GM12891 (cell line): ENCODE measurements at regions not wholly inside any gene's neighbourhood (a gene's known extent, or its start where the extent isn't known, plus 50 kb on each side); places are given as distances from the start of the nearest gene placed in this dataset.
"Not testable (repeated sequence)": the region's sequence is repeated elsewhere in the genome, so short reads cannot be mapped to it uniquely, and the experiment has no call there.

ENCODE experiments used
- DNase-seq: peaks from one replicate; pipeline ENCODE4 v3.0.0; 2011; ENCODE audit warnings: low spot score; ENCODE audit not compliant: insufficient read length
- FAIRE-seq: peaks from 2 replicates; lab custom pipeline; 2011; peaks lifted over from hg19 to GRCh38; lab: Jason Lieb, UNC
- PAX5 ChIP-seq: IDR thresholded peaks from 2 replicates; pipeline ENCODE4 v1.6.1; 2011; ENCODE audit warnings: low read length, moderate library complexity, mild to moderate bottlenecking; ENCODE audit not compliant: insufficient read depth, severe bottlenecking
- POLR2A ChIP-seq: IDR thresholded peaks from 2 replicates; pipeline ENCODE4 v1.6.1; 2011; ENCODE audit warnings: low read depth, low read length, control low read depth
- POLR2AphosphoS5 ChIP-seq: IDR thresholded peaks from 2 replicates; pipeline ENCODE4 v1.6.1; 2011; ENCODE audit warnings: low read depth, low read length, control low read depth
- POU2F2 ChIP-seq: IDR thresholded peaks from 2 replicates; pipeline ENCODE4 v1.6.1; 2011; ENCODE audit warnings: low read depth, mild to moderate bottlenecking, control low read depth, low read length, moderate library complexity
- SPI1 ChIP-seq: IDR thresholded peaks from 2 replicates; pipeline ENCODE4 v1.6.1; 2011; ENCODE audit warnings: low read depth, low read length, control low read depth
- TAF1 ChIP-seq: IDR thresholded peaks from 2 replicates; pipeline ENCODE4 v1.6.1; 2011; ENCODE audit warnings: low read depth, low read length, control low read depth

DNA sequence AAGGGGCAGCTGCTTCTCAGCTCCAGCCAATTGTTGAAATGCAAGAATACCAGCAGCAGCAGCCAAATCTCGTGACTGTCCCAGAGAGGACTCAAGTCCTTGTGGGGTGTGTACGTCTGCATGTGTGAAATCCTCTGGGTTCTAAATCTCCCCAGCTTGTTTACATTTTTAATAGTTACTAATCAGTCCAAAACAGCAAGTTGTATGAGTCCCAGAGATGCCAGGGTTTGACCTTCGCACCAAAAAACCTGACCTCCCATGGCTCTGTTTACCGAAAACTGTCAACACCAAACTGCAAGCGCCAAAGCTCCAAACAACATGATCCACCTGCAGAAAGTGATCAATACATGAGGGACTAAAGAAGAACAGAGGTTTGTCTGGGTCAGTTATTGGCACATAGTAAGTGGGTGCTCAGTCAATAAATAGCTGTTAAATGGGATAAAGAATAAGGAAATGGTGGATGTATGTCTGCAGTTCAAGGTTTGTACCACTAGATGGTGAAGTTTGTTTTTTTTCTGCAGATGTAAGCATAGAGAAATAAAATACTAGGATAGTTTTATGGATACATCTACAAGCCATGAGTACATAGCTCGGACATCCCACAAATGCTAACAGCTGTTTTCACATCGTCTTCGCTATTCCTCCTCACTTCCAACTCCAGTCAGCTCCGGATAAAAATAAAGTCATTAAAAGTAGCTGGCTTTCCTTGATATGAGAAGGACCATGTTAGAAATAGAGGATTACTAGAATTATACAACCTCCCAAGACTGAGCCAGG lies 85.3 kb upstream of the ADRB2 start:
- TF ChIP-seq PAX5 (no peak), SPI1 (0 out of 2 replicates have a peak, but pooled peaks have one; percentile 7)
- FAIRE-seq, result peak; percentile 60

GRCh38 chr5:148741766-148742165 lies 84.6 kb upstream of the ADRB2 start:
- DNase-seq, result not testable (repeated sequence)

More for the DNA sequence above, 85.3 kb upstream of the ADRB2 start:
- DNase-seq, result no peak

GRCh38 chr5:148744380-148744779 lies 82.0 kb upstream of the ADRB2 start:
- FAIRE-seq, DNase-seq: not testable (repeated sequence)

More at GRCh38 chr5:148741766-148742165, 84.6 kb upstream of the ADRB2 start:
- not testable (repeated sequence) for FAIRE-seq

- FAIRE-seq, result no peak
- TF ChIP-seq PAX5 (no peak), SPI1 (peak; percentile 71)
- no peak for DNase-seq
Measured at GRCh38 chr5:148746826-148747535, 79.4 kb upstream of the ADRB2 start.

DNA sequence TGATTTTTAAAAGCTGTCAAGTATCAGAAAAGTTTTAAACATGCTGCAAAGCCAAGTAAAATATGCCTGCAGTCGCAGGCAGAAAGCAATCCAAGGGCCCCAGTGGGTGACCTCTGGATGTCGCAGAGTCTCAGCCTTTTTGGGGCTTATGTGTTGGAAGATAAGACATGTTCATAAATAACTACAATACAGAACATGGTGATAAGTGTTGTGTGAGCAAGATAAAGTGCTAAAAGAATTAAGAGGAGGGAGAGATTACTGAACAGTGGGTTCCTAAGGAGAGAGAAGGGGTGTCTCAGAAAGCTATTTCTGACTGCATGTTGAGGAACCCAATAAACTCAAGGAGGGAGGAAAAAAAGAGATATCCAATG lies 78.9 kb upstream of the ADRB2 start:
- DNase-seq (no peak), FAIRE-seq (no peak)
- TF ChIP-seq SPI1 (no peak), POU2F2 (no peak), PAX5 (no peak), POLR2AphosphoS5 (no peak), POLR2A (no peak), TAF1 (no peak)

GRCh38 chr5:148748702-148749392 lies 77.6 kb upstream of the ADRB2 start:
- FAIRE-seq, result no peak
- DNase-seq, result no peak
- no peak for TF ChIP-seq POLR2AphosphoS5
- TF ChIP-seq TAF1, result no peak
- TF ChIP-seq SPI1, result no peak
- no peak for TF ChIP-seq POLR2A
- no peak for TF ChIP-seq PAX5
- TF ChIP-seq POU2F2, result no peak

- DNase-seq (no peak), FAIRE-seq (no peak)
- no peak for TF ChIP-seq POLR2AphosphoS5
- TF ChIP-seq TAF1, result no peak
- no peak for TF ChIP-seq SPI1
- no peak for TF ChIP-seq POLR2A
- no peak for TF ChIP-seq POU2F2
- no peak for TF ChIP-seq PAX5
Measured at GRCh38 chr5:148750614-148751013, 75.8 kb upstream of the ADRB2 start.

DNA sequence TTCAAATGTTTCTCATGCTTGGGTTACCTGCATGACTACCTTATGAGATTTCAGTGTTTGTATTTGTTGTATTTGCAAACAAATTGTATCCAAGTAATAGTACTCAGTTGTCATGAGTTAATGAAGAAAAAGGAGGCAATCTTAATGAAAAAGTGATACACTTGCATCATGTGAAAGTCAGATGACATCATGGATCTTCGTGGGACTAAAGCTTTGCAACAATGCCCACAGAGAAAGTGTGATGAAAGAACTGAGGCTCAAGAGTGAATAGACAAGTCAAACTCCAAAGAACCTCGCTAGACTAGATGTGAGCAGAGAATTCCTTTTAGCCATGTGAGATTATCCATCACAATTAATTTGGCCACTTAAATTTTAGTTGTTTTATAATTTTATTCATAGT lies 75.4 kb upstream of the ADRB2 start:
- FAIRE-seq (no peak), DNase-seq (no peak)
- TF ChIP-seq POLR2A, result no peak
- no peak for TF ChIP-seq PAX5
- TF ChIP-seq POLR2AphosphoS5, result no peak
- TF ChIP-seq POU2F2, result no peak
- no peak for TF ChIP-seq SPI1
- no peak for TF ChIP-seq TAF1

- not testable (repeated sequence) for DNase-seq, FAIRE-seq
Measured at GRCh38 chr5:148752375-148752774, 74.0 kb upstream of the ADRB2 start.

- DNase-seq, result no peak
- TF ChIP-seq PAX5 (no peak), POU2F2 (no peak), TAF1 (no peak), POLR2A (no peak), POLR2AphosphoS5 (no peak), SPI1 (no peak)
- FAIRE-seq, result no peak
Measured at GRCh38 chr5:148759101-148759500, 67.3 kb upstream of the ADRB2 start.
